COLO829 (cell line): ENCODE measurements at regions not wholly inside any gene's neighbourhood (a gene's known extent, or its start where the extent isn't known, plus 50 kb on each side); places are given as distances from the start of the nearest gene placed in this dataset.

Experiments used
- DNase-seq: peaks from one replicate; pipeline ENCODE4 v3.0.0; 2012; ENCODE audit warnings: low spot score

DNA sequence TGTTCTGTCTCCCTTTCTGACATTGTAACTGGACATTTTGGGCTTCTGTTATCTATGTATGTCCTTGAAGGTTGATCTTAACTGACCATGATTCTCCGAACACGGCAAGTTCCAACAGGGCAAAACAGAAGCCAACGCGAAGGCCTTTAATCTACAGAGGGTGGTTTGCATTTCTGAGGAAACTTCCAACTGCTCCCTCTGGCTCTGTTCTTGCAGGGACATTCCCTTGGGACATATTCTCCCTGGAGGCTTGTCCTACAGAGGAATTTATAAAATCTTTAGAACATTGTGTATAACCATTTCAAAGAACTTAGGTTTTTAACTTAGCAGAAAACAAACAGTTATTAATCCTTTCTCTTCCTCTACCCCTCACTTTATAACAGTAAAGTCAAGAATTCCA lies 189.0 kb upstream of the CDYL start:
- peak; percentile 32 for DNase-seq

DNA sequence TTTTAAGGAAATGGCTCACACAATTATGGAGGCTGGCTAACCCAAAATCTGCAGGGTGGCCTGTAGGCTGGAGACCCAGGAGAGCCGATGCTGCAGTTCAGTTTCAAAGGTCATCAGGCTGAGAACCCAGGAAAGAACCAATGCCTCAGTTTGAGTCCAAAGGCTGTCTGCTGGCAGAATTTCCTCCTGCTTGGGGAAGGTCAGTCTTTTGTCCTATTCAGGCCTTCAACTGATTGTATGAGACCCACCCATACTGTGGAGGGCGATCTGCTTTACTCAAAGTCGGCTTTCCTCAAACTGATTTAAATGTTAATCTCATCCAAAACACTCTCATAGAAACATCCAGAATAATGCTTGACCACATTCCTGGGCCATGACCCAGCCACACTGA lies 189.7 kb upstream of the CDYL start:
- DNase-seq = no peak

DNA sequence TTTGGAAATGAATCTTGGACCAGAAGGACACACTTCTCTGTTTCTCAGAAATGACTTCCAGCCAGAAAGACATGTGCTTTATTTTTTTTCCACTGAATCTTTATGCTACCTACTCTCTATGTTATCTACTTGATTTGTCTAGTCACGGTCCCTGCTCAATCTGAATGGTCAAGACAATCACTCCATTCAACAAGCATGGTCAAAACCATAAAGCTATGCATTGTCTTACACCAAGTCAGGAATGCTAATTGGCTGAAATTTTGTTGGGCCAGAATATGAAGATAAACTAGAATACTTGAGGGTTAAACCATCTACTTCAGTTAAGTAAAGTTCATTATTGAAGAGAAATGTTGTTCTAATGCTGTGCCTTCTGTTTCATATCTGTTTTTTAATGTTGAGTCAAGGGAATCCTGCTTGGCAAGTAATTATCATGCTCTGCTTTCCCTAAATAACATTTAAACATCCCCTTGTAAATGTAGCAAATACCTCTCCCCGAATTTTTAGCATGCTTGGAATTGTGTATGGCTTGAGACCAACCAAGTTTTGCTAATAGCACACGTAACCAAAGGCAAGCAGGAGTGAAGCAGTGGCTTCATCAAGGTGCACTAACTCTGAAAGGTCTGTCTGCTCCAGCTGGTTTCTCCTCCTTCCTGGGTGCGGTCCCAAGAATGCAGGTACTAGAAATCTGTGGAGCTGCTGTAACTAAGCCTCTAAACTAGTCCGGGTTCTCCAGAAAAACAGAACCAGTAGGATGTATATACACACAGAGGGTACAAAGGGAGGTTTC lies 190.3 kb upstream of the CDYL start:
- peak; percentile 93 for DNase-seq

DNA sequence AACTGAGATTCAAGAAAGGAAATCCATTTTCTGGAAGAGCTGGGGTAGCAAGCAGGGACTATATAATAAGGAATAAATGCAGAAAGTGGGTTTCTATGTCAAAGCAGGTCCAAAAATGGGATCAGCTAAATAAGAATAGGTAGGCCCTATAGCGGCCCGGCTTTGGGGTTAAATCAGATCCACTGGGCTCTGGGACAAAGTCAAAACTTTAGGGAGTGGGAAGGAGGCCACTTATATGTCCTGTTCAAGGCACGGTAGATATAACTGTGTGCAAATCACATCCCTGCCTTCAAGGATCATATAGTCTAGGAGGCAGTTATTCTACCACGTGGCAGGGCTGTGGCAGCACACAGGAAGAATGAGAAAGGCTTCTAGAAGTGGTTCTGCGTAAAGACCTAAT lies 191.4 kb upstream of the CDYL start:
- no peak for DNase-seq

DNA sequence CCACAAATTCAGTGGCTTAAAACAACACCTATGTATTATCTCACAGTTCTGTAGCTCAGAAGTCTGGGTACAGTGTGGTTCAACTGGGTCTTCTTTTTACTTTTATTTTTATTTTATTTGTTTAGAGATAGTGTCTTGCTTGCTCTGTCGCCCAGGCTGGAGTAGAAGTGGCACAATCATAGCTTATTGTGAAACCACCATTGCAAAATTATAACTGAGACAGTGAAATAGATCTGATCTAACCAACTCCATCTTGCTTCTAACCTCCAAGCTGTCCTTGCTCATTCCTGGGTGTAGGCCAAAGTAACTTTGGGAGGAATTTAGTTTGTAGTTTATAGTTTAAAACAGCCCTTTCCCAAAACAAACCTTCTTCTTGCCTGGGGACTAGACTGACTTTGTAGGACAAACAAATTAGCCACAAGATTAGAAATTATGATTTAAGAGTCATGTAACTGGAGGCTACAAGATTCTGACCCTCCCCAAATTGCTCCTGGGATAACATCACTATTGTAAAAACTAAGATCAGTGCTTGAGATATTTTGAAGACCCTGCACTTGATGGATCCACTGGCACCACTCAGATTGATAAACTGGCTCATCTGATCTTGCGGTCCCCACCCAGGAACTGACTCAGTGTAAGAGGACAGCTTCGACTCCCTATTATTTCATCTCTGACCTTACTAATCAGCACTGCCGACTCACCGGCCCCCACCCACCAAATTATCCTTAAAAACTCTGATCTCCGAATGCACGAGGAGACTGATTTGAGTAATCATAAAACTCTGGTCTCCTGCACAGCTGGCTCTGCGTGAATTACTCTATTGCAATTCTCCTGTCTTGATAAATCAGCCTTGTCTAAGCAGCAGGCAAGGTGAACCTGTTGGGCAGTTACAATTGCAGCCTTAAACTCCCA lies 193.4 kb upstream of the CDYL start:
- DNase-seq = no peak

DNA sequence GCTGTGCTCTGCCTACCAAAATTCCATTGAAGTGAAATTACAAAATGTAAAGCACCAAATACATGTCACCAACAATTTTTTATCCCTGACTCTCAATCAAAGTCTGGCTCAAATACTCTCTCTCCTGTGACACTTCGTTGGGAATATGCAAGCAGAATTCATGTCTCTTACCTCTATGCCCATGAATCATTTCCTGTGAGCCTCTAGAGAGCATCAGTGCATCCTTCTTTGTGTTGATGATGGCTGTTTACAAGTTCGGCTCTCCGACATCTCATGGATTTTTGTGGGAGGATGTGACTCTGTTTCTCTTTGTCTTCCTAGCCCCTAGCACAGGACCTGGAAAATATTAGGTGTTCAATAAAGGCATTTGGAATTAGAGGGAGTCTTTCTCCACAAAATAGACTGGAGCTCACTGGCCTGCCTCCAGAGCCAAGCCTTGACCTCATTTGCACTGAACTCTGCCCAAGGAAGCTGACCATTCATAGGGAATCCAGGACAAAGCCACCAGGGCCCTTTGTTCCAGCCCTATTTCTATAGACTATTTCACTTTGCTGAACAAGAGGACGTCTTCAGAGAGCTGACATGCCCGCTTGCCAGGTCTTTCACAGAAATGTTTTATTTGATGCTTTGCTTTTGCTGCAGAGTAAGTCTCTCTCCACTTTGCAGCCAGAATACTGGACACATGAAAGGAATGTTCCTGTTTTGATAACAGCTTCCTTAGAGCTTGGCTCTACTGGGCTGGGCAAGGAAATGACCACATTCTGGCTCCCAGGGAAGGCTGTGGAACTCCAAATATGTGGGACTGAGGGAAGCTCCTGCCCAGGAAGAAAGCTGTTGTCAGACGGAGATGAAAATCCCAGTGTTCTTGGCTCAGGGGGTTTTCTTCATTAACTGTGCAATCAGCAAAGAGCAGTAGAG lies 194.5 kb upstream of the CDYL start:
- no peak for DNase-seq

DNA sequence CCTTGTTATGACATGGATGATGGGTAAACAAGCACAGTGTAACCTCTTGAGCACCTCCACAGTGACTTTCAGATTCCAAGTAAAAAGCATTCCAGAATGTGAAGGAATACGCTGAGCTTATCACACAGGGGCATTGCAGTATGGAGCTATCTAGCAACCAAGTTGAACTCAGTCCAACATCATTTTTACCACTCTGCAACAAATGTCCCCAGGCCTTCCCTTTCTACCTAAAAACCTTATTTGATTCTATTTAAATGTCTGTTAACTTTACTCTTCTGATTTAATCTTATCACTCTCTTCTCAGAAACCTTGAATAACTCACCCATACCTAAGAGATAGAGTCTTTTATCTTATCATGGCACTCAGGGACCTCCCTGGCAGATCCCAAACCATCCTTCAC lies 195.8 kb upstream of the CDYL start:
- no peak for DNase-seq

DNA sequence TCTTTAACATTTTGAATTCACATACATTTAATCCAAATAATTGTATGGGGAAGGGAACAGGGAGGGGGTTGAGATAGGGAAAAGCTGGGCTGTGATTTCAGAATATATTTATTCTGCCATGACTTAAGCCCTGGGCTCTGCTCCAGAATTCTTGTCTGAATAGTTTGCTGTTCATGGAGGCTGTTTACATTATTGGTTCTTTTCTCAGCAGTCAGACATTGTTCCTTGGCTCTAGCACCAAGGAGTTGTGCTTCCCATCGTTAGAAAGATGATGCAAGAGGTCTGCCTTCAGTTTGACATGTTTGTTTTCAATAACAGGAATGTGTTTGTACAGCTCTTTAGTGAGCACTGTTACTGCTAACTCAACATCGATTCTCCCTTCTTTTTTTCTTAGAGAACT lies 198.8 kb upstream of the CDYL start:
- DNase-seq = no peak

DNA sequence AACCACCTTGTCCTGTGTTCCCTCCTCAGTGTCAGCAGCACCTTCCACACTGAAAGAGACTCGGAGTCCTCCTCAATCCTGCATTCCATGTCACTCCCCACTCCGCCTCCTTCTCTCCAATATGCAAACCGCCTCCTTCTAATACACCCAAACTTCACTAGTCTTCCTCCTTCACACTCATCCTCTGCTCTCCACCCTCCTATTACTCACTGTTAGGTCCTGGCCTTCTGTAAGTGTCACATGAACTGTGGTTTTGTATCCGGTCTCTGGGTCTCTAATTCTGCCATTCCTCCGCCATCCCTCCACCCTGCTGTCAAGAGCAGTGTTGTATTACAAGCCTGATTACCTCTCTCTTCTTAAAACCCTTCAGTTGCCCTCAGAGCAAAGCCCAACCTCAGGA lies 200.5 kb upstream of the CDYL start:
- DNase-seq = no peak

DNA sequence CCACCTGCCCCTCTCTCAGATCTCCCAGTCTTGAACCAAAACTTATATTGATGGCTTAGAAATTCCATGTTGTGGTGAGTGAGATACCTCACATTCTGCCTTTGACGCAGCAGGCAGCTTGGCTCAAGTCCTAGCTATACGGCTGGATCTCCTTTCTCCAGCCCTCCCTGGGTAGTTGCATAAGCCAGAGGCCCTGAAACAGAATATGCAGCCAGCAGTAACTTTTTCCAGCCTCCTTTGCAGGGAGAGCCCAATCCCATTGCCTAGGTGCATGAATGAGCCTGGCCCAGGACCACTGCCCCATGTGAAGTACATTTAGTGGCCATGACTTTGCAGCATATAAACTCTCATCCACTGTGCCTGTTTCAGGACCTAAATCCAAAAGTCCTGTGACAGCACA lies 202.2 kb upstream of the CDYL start:
- no peak for DNase-seq

DNA sequence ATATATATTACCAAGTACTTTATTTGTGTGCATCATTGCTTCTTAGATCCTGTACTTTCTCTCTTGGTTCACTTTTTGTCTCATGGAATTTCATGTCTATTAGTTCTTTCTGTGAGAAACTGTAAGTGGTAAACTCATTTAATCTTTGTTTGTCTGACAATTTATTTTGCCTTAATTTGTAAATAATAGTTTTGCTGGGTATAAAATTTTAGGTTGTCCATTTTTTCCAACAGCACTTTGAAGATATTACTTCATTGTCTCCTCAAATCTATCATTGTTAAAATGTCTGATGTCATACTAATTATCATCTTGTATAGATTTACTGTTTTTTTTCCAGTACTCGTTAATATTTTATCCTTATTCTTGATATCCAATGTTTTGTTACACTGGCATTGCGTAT lies 205.2 kb upstream of the CDYL start:
- DNase-seq = no peak

DNA sequence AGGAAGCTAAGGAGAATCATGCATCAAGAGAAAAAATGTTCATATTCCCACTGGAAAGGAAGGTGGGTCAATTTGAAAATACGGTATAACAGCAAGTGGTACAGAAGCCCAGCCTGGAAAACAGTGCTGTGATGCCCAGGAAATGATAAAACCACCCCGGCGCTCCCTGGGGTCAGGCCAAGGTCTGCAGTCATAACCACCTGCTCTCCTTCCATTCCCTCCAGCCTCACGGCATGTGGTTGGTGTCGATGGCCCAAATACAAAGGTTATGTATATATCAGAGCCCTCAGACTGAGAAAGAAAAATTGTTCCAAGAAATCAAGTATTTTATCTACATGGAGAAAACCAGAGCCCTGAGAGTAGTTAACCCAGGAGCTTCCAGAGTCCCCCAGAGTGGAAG lies 208.1 kb upstream of the CDYL start:
- no peak for DNase-seq

DNA sequence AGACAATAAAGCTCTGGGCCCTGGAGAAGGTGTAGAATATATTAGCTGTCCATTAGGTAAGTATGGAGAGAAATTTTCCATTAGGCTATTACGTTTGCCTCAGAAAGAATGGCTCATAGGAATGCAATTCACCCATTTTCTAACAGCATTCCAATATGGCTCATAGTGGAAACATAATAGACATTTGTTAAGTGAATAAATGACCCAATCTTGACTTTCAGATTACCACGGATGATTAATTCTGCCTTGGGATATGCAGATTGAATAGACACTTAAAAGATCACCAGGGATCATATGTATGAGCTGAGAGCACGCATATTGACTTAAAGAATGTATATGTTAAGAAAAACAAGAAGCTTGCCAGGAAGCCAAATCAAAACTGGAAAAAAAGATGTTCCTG lies 209.1 kb upstream of the CDYL start:
- DNase-seq = peak; percentile 57

DNA sequence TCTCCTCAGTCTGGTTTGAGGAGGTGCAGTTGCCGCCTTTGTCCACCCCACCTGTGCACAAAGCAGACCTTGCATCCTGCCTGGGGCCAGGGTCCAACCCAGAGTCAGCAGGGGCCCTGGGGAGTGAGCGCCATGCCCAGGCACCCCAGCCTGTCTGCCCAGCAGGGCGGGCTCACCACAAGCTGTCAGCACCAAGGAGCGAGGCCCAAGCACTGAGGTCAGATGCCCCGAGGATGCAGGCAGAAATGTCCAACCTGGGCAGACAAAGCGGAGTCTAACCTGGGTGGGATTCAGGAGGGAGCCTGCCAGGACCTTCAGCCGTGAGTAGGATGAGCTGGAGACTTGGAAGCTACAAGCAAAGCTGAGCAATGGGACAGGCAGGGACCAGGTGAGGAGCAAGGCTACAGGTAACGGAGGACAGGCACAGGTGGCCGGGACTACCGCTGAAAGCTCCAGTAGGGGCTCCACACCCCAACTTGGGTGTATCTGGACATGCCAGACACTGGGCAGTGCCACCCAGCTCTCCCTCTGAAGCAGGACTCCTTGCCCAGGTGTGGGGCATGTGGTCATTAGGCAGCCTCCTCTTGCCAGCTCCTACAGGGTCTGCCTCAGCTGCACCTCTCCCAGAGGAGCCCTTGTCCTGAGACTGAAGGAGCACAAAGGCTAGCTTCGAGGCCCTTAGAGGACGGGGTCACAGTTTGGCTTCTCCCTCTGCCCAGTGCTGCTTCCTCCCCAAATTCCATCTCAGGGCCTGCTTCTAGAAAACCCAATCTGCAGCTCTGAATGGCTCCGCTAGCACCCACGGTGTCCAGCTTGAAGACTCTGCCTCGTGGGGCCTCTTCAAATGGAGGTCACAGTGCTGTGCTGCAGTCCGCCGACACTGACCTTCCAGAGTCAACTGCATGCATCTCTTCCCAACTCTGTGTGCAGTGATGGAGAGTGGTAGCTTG lies 210.6 kb upstream of the CDYL start:
- DNase-seq = no peak

DNA sequence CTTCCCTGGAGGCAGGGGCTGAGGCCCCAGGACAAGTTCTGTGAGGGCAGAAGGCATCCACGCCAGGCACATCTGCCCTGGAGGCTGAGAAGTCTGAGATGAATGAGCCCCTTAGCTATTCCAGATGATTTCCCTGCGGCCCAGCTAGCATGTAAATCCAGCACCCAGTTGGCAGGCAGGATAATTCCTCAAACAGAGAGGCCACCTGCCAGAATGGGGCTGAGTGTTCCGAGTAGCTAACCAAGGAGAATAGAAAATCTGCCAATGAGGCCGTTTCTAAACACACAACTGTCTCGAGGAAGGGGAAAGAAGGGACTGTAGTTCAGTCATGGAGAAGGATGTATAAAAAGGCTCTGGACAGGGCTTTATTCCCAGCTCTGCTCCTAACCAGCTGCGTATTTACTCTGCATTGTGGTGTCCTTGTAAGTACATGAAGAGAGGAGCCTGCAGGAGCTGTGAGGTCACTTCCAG lies 211.4 kb upstream of the CDYL start:
- no peak for DNase-seq

DNA sequence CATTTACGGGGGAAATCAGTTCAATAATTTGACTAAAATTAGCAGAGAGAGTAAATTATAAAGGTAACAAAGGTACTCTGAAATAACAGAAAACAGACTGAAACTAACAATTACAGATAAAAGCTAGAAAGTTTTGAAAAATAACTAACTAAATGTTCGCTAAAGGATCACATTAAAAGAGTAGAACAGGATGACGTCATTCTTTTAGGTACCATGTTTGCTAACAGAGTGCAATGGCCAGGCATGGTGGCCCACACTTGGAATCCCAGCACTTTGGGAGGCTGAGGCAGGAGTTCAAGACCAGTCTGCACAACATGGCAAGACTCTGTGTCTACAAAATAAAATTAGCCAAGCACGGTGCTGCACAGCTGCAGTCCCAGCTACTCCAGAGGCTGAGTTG lies 212.3 kb upstream of the CDYL start:
- DNase-seq = no peak

DNA sequence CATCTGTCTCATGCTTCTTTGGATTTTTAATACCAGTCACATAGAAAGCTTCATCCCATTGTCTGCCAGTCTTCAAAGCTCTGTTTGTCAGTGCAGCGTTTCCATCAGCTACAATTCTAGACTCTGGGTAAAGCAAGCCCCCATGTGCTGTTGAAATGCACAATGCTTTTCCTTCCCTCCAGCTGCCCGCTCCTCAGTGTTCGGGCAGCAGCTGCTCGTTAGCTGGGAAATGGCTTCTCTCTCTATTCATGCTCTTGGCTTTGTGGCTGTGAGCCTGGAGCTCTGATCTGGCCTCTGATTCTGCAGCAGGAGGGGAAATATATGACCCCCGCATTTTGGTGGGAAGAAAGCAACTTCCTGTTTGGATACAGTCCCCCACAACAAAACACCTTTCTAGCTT lies 213.0 kb upstream of the CDYL start:
- no peak for DNase-seq

DNA sequence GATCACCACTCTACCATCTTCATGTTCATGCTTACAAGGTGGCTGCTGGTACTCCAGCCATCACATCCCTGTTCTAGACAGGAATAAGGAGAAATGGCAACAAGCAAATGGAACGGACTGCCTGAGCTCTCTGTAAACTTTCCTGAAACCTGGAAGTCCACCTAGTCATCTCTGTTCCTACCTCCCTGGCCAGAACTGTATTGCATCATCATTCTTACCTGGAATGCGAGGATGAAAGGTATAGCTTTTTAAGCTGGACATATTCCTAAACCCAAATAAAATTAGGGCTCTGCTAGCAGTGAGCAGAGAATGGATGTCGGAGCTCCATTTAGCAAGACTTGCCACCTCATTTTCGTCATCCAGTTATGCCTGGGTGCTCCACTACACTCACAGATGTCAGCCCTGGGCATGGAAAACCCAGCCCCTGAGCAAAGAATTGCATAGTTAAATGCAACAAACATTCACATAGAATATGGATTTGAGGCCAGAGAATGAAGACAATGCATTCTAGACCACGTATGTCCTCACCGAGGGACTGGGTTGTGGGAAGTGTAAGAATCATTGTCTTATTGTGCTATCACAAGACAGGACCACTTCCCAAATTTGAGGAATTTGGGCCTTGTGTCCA lies 214.3 kb upstream of the CDYL start:
- DNase-seq = no peak

DNA sequence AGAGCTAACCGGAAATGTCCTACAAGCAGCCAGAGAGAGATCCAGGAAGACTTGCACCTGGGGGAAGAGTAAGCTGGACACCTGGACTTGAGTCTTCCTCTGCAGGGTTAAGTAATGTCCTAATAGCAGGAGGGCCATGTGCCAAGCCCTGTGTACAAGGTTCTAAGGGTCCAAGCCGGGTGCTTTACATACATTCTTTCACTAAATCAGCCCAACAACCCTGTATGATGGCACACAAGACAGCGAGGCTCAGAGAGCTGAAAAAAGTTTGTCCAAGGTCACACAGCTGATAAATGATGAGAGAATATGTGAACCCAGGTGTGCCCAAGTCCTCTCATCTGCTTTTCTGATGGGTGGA lies 215.1 kb upstream of the CDYL start:
- no peak for DNase-seq

DNA sequence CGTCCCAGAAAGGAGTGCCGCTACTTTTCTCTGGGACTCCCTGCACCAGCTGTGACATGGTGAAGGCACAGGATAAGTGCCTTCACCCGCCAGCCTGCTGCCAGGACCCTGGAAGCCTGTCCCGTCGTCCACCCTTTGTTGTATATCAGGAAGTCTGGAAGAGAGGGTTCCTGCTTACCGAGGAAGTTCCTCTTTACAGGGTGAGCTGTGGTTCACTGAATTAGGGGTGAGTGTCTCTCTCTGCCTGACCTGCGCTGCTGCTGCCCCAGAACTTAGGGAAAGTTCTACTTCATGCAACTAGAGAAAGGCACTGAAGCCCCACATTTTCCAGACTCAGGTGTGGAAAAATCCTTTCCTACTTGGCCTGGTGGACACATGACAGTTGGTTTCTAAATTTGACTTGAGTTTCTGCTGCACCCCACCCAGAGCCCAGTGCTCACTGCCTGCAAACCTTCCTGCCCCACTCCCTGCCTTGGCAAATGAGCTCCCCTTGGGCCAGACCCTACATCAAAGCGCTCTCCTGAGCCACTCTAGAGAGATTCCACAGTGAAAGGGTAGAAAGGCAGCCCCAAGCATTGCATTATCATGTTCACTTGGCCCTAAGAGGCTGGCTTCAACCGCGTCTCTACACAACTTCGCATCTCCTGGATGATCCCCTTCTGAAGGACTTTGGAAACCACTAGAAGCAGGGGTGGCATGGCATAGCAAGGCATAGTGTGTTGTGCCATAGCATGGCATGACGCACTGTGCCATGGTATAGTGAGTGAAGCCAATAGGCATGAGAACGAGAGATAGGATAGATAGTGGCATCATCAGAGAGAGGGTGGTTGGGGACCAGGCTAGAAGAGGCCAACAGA lies 215.8 kb upstream of the CDYL start:
- DNase-seq = no peak
